ENCODE measurements at regions not wholly inside any gene's neighbourhood (a gene's known extent, or its start where the extent isn't known, plus 50 kb on each side); places are given as distances from the start of the nearest gene placed in this dataset.

DNA sequence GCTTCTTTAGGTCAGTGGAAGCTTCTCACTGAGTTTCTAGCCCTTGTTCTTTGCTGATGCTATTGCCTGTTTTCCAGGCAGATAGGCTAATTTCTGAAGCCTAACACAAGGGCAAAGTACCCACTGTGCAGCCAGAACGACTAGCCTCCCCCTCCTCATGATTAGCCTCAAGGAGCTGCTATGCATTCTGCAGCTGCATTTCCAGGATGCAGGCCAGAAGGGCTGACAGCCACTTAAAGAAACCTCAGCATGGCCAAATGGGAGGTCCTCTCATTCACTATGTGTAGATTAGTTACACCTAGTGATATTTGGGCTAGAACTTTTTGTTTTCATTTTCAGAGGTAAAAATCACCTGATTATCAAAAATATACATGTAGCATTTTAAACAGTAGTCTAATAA lies 216.0 kb downstream of the RAD51AP2 start:
- TF ChIP-seq CTCF (IDR thresholded peaks at IDR 0.05) (no peak), POLR2A (IDR thresholded peaks at IDR 0.05) (no peak)

Measured in prostate gland (tissue), 2 donors.